ENCODE measurements at regions not wholly inside any gene's neighbourhood (a gene's known extent, or its start where the extent isn't known, plus 50 kb on each side); places are given as distances from the start of the nearest gene placed in this dataset.

- DNase-seq, result no peak
Observed at GRCh38 chr22:48651981-48652538, 1175.6 kb downstream of the BRD1 start.

GRCh38 chr22:48651036-48651890 is 1176.4 kb downstream of the BRD1 start:
- DNase-seq, result no peak

- DNase-seq, result no peak
Observed at GRCh38 chr22:48650323-48651035, 1177.2 kb downstream of the BRD1 start.

- DNase-seq, result no peak
Observed at GRCh38 chr22:48649466-48649865, 1178.2 kb downstream of the BRD1 start.

- no peak for DNase-seq
Observed at GRCh38 chr22:48649031-48649430, 1178.6 kb downstream of the BRD1 start.

- DNase-seq, result no peak
Observed at GRCh38 chr22:48647606-48648515, 1179.8 kb downstream of the BRD1 start.

- no peak for DNase-seq
Observed at GRCh38 chr22:48647051-48647450, 1180.6 kb downstream of the BRD1 start.

GRCh38 chr22:48646216-48646925 is 1181.3 kb downstream of the BRD1 start:
- DNase-seq, result no peak

- no peak for DNase-seq
Observed at GRCh38 chr22:48645766-48646165, 1181.9 kb downstream of the BRD1 start.

GRCh38 chr22:48644997-48645396 is 1182.7 kb downstream of the BRD1 start:
- DNase-seq, result no peak

GRCh38 chr22:48644108-48644507 is 1183.6 kb downstream of the BRD1 start:
- no peak for DNase-seq

- no peak for DNase-seq
Observed at GRCh38 chr22:48643066-48643731, 1184.5 kb downstream of the BRD1 start.

GRCh38 chr22:48642550-48642949 is 1185.1 kb downstream of the BRD1 start:
- DNase-seq, result no peak

- no peak for DNase-seq
Observed at GRCh38 chr22:48641906-48642475, 1185.7 kb downstream of the BRD1 start.

- no peak for DNase-seq
Observed at GRCh38 chr22:48640890-48641841, 1186.5 kb downstream of the BRD1 start.

- no peak for DNase-seq
Observed at GRCh38 chr22:48639896-48640748, 1187.6 kb downstream of the BRD1 start.

- no peak for DNase-seq
Observed at GRCh38 chr22:48639021-48639795, 1188.5 kb downstream of the BRD1 start.

GRCh38 chr22:48637231-48637630 is 1190.4 kb downstream of the BRD1 start:
- DNase-seq, result no peak
